ENCODE measurements at regions not wholly inside any gene's neighbourhood (a gene's known extent, or its start where the extent isn't known, plus 50 kb on each side); places are given as distances from the start of the nearest gene placed in this dataset.

- ATAC-seq (ENCODE audit: insufficient read depth, low FRiP score) (no peak), DNase-seq (no peak)
- 63 to 77% methylated on average over 1 of the region's 1 CpG for WGBS, 2 donors
- Histone ChIP-seq H3K9me3 (ENCODE audit: control insufficient read depth in 4 of 4, insufficient read depth in 3 of 4, low read length in 3 of 4) (no peaks in the 10 kb centered on the region), H3K27ac (ENCODE audit: low read depth in 1 of 2, low read length in 1 of 2) (no peak overlapping the region), H3K9ac (ENCODE audit: insufficient read depth in 1 of 2, low read length in 2 of 2) (no peak overlapping the region), H3K27me3 (ENCODE audit: control insufficient read depth in 3 of 3, insufficient read depth in 3 of 3, low read length in 2 of 3) (no peaks in the 10 kb centered on the region), H3K36me3 (ENCODE audit: control insufficient read depth in 4 of 4, insufficient read depth in 4 of 4, low read length in 4 of 4) (no peaks in the 10 kb centered on the region), H3K4me3 (no peak overlapping the region), H3K4me1 (ENCODE audit: control insufficient read depth in 5 of 5, insufficient read depth in 5 of 5, low read length in 5 of 5) (no peaks in the 10 kb centered on the region)
- TF ChIP-seq CTCF (IDR thresholded peaks at IDR 0.05; ENCODE audit: control extremely low read depth, extremely low read depth): no peak
These were observed 1519.5 kb upstream of the SEL1L start for GRCh38 chr14:83053022-83053710.

- no peak for ATAC-seq (ENCODE audit: insufficient read depth, low FRiP score)
- Histone ChIP-seq H3K27ac (ENCODE audit: low read depth in 1 of 2, low read length in 1 of 2) (no peak overlapping the region), H3K36me3 (ENCODE audit: control insufficient read depth in 4 of 4, insufficient read depth in 4 of 4, low read length in 4 of 4) (no peaks in the 10 kb centered on the region), H3K4me1 (ENCODE audit: control insufficient read depth in 5 of 5, insufficient read depth in 5 of 5, low read length in 5 of 5) (no peaks in the 10 kb centered on the region), H3K27me3 (ENCODE audit: control insufficient read depth in 3 of 3, insufficient read depth in 3 of 3, low read length in 2 of 3) (no peaks in the 10 kb centered on the region), H3K9me3 (ENCODE audit: control insufficient read depth in 4 of 4, insufficient read depth in 3 of 4, low read length in 3 of 4) (no peaks in the 10 kb centered on the region), H3K9ac (ENCODE audit: insufficient read depth in 1 of 2, low read length in 2 of 2) (no peak overlapping the region), H3K4me3 (no peak overlapping the region)
- 55 to 86% methylated on average over 1 of the region's 1 CpG for WGBS, 2 donors
- TF ChIP-seq CTCF (IDR thresholded peaks at IDR 0.05; ENCODE audit: control extremely low read depth, extremely low read depth): no peak
- no peak for DNase-seq
These were observed 1524.4 kb upstream of the SEL1L start for GRCh38 chr14:83058068-83058467.

GRCh38 chr14:83071888-83072501, 1538.3 kb upstream of the SEL1L start:
- Histone ChIP-seq H3K27me3 (ENCODE audit: control insufficient read depth in 3 of 3, insufficient read depth in 3 of 3, low read length in 2 of 3) (no peaks in the 10 kb centered on the region), H3K36me3 (ENCODE audit: control insufficient read depth in 4 of 4, insufficient read depth in 4 of 4, low read length in 4 of 4) (no peaks in the 10 kb centered on the region), H3K4me1 (ENCODE audit: control insufficient read depth in 5 of 5, insufficient read depth in 5 of 5, low read length in 5 of 5) (no peaks in the 10 kb centered on the region), H3K9ac (ENCODE audit: insufficient read depth in 1 of 2, low read length in 2 of 2) (no peak overlapping the region), H3K27ac (ENCODE audit: low read depth in 1 of 2, low read length in 1 of 2) (no peak overlapping the region), H3K4me3 (no peak overlapping the region), H3K9me3 (ENCODE audit: control insufficient read depth in 4 of 4, insufficient read depth in 3 of 4, low read length in 3 of 4) (no peaks in the 10 kb centered on the region)
- 57 to 64% methylated on average over 5 of the region's 5 CpGs for WGBS, 2 donors
- ATAC-seq (ENCODE audit: insufficient read depth, low FRiP score): no peak
- no peak for DNase-seq
- TF ChIP-seq CTCF (IDR thresholded peaks at IDR 0.05; ENCODE audit: control extremely low read depth, extremely low read depth): no peak
